Heart left ventricle (tissue), 13 donors: ENCODE measurements at regions not wholly inside any gene's neighbourhood (a gene's known extent, or its start where the extent isn't known, plus 50 kb on each side); places are given as distances from the start of the nearest gene placed in this dataset.

Experiments
- POLR2A ChIP-seq, 2 donors: fragments of 450-650 bp; IDR thresholded peaks; one replicate each; pipeline ENCODE4 v1.6.1; 2017; ENCODE audit warnings: antibody characterized with exemption in 2 of 2, mild to moderate bottlenecking in 2 of 2, moderate library complexity in 2 of 2
- TF ChIP-seq, protein P1 (sequence below), 12 donors: fragments of 200-600 bp; sonication (generic) in 4 of 12; IDR thresholded peaks; one replicate each; pipeline versions ENCODE4 v1.5.0 to v1.8.0; 2018 to 2022; ENCODE audit warnings: antibody characterized with exemption in 12 of 12, mild to moderate bottlenecking in 5 of 12
- donor health status: ischemic (EF 13 %, LVEDD 7.1; RV severe dilation, severe dysfunction).
- donor health status: DM: no; HTN: yes; CAD: no.
- donor health status: DM: no; HTN: no; CAD: no.
- donor health status: ischemic (EF 25% LVEDD 6.9; RV normal size, moderate dysfunction).
- donor health status: ischemic (EF 25% LVEDD 5.7; RV mildly dilated, moderate dysfunction).
- donor health status: ischemic (EF 35%, LVEDD 5.7; RV mildly dilated, moderate dysfunction).
- donor health status: nonischemic (EF 11% LVEDD 7.7; RV severe dilation, severe dysfunction).
- donor health status: DM: yes; HTN: yes; CAD: no.
- donor health status: PGD.
- donor health status: ischemic (EF 29% LVEDD 5.4; RV normal size, mild dysfunction).
- donor health status: nonischemic (EF 23%, LVEDD 6.1; RV moderate dilation, normal function).

DNA sequence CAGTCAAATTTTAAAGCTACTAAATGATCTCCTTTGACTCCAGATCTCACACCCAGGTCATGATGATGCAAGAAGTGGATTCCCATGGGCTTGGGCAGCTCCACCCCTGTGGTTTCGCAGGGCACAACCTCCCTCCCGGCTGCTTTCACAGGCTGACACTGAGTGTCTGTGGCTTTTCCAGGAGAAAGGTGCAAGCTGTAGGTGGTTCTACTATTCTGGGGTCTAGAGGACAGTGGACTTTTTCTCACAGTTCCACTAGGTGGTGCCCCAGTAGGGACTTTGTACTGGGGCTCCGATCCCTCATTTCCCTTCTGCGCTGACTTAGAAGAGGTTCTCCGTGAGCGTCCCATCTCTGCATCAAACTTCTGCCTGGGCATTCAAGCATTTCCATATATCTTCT lies 845.2 kb downstream of the PCDH18 start:
- TF ChIP-seq, protein P1, sequence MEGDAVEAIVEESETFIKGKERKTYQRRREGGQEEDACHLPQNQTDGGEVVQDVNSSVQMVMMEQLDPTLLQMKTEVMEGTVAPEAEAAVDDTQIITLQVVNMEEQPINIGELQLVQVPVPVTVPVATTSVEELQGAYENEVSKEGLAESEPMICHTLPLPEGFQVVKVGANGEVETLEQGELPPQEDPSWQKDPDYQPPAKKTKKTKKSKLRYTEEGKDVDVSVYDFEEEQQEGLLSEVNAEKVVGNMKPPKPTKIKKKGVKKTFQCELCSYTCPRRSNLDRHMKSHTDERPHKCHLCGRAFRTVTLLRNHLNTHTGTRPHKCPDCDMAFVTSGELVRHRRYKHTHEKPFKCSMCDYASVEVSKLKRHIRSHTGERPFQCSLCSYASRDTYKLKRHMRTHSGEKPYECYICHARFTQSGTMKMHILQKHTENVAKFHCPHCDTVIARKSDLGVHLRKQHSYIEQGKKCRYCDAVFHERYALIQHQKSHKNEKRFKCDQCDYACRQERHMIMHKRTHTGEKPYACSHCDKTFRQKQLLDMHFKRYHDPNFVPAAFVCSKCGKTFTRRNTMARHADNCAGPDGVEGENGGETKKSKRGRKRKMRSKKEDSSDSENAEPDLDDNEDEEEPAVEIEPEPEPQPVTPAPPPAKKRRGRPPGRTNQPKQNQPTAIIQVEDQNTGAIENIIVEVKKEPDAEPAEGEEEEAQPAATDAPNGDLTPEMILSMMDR (IDR thresholded peaks at IDR 0.05): no peak
- TF ChIP-seq POLR2A (IDR thresholded peaks at IDR 0.05): no peak
